ENCODE measurements at regions not wholly inside any gene's neighbourhood (a gene's known extent, or its start where the extent isn't known, plus 50 kb on each side); places are given as distances from the start of the nearest gene placed in this dataset.

DNA sequence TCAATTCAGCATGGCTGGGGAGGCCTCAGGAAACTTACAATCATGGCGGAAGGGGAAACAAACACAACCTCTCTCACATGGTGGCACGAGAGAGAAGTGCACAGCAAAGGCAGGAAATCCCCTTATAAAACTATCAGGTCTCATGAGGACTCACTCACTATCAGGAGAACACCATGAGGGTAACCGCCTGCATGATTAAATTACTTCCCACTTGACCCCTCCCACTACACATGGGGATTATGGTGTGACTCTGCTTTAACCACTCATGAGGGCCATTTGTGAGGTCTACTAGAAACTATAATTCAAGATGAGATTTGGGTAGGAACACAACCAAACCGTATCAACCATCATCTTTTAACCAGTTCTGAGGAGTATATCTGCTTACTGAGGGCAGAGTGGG, 387.4 kb upstream of the NFIA start:
- no peak for TF ChIP-seq POLR2A (IDR thresholded peaks at IDR 0.05)
- TF ChIP-seq, protein P1, sequence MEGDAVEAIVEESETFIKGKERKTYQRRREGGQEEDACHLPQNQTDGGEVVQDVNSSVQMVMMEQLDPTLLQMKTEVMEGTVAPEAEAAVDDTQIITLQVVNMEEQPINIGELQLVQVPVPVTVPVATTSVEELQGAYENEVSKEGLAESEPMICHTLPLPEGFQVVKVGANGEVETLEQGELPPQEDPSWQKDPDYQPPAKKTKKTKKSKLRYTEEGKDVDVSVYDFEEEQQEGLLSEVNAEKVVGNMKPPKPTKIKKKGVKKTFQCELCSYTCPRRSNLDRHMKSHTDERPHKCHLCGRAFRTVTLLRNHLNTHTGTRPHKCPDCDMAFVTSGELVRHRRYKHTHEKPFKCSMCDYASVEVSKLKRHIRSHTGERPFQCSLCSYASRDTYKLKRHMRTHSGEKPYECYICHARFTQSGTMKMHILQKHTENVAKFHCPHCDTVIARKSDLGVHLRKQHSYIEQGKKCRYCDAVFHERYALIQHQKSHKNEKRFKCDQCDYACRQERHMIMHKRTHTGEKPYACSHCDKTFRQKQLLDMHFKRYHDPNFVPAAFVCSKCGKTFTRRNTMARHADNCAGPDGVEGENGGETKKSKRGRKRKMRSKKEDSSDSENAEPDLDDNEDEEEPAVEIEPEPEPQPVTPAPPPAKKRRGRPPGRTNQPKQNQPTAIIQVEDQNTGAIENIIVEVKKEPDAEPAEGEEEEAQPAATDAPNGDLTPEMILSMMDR (IDR thresholded peaks at IDR 0.05) = no peak
